ENCODE measurements at regions not wholly inside any gene's neighbourhood (a gene's known extent, or its start where the extent isn't known, plus 50 kb on each side); places are given as distances from the start of the nearest gene placed in this dataset.

GRCh38 chr6:168737481-168737880, 296.5 kb downstream of the SMOC2 start:
- no peak for TF ChIP-seq EZH2 (IDR thresholded peaks at IDR 0.05)
- no peak for TF ChIP-seq POLR2AphosphoS5 (IDR thresholded peaks at IDR 0.05; ENCODE audit: borderline replicate concordance, low read depth, low read length)
